Activated CD8-positive, alpha-beta memory T cell treated with anti-CD3 and anti-CD28 coated beads for 36 hours (primary cell): ENCODE measurements at regions not wholly inside any gene's neighbourhood (a gene's known extent, or its start where the extent isn't known, plus 50 kb on each side); places are given as distances from the start of the nearest gene placed in this dataset.
"Not testable (repeated sequence)": the region's sequence is repeated elsewhere in the genome, so short reads cannot be mapped to it uniquely, and the experiment has no call there.

ENCODE experiments used
- CTCF ChIA-PET: fragments of 350-600 bp; sonication (Branson Sonifier 250); formaldehyde crosslinking; loops from one replicate; lab custom pipeline; 2021; ENCODE audit warnings: antibody characterized with exemption; lab: Charles Lee
- POLR2A ChIA-PET: fragments of 350-600 bp; sonication (Branson Sonifier 250); formaldehyde crosslinking; loops from one replicate; lab custom pipeline; 2021; ENCODE audit warnings: antibody characterized with exemption; lab: Charles Lee

DNA sequence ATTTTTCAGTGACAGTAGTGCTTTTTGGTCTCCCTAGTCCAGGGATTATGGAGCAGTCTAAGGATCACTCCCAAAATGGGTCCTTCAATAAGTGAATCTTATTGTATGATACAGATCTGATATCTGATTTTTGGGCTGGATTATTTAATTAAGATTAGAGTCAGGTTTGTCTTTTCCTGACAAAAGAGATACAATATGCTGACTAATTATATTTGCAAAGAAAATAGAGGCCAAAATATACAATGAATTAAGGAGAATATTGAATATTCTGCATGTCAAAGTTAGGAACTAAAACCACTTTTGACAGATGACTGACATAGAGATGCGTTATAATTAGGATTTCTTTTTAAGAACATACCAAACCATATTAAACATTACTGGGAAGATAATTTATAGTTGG is 175.2 kb downstream of the FOXG1 start:
- ChIA-PET CTCF (no interaction called here), POLR2A (no interaction called here)

- POLR2A ChIA-PET = no interaction called here
- CTCF ChIA-PET = no interaction called here
Observed at GRCh38 chr14:28944605-28945004, 178.0 kb downstream of the FOXG1 start.

GRCh38 chr14:28946267-28946666 is 179.7 kb downstream of the FOXG1 start:
- ChIA-PET POLR2A (no interaction called here), CTCF (no interaction called here)

DNA sequence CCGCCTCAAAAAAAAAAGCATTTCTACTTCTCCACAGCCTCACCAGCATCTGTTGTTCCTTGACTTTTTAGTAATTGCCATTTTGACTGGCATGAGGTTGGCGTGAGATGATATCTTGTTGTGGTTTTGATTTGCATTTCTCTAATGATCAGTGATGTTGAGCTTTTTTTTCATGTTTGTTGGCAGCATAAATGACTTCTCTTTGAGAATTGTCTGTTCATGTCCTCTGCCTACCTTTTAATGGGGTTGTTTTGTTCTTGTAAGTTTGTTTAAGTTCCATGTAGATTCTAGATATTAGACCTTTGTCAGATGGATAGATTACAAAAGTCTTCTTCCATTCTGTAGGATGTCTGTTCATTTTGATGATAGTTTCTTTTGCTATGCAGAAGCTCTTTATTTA is 182.9 kb downstream of the FOXG1 start:
- POLR2A ChIA-PET = no interaction called here
- CTCF ChIA-PET = no interaction called here

DNA sequence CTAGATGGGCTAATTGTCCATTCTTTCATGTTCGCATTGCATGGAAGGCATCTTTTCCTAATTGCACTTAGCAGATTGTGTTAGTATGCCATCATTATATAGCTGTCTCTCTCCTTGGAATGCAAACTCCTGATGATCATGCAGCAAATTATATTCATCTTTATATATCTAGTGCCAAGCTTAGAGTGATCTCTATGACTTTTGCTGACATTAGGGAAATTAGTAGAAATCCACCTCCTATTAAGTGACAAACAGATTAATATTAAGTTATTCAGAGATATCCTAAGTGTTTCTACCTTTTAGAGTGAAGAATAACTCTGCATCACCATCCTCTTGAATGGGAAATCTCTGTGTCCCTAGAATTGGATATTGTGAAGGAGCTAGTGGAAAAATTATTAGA is 185.6 kb downstream of the FOXG1 start:
- CTCF ChIA-PET = no interaction called here
- POLR2A ChIA-PET = no interaction called here

- CTCF ChIA-PET = no interaction called here
- POLR2A ChIA-PET = no interaction called here
Observed at GRCh38 chr14:28952666-28953065, 186.1 kb downstream of the FOXG1 start.

DNA sequence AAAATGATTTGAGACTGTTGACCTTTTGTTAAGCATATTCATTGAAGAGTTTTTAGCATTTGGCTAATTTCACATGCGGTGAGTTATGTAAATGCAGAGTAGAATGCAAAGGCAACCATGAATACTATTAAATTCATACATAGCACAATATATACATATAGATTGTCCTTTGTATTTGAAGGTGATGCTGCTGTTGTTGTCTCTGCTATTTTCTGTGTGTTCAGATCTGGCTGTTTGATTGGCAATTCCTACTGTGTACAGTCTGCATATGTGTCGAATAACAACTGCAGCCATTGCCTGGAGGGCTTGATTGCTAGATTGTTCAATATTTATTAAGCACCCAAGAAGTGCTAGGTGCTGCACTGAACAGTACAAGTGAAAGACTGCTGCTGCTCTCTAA is 187.4 kb downstream of the FOXG1 start:
- ChIA-PET POLR2A (no interaction called here), CTCF (no interaction called here)

- CTCF ChIA-PET = no interaction called here
- POLR2A ChIA-PET = no interaction called here
Observed at GRCh38 chr14:28966416-28967233, 200.0 kb downstream of the FOXG1 start.

DNA sequence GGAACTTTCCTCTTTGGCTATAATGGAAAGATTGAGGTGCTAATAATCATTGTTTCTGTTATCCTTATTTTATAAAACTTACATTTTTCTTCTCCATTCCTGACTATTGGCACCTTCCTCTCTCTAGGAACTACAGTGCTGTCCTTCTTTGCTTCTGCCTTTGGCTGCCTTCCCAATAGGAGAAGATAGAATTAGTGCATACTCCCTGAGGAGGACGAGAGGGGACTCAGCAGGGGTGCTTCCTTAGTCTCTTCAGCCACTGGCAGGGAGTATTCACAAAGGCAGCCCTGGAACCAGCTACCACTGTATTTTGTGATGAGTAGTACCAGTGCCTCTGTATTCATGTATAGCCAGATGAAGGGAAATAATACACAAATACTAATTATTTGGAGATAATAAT is 208.5 kb downstream of the FOXG1 start:
- POLR2A ChIA-PET = no interaction called here

GRCh38 chr14:28982228-28982627 is 215.6 kb downstream of the FOXG1 start:
- POLR2A ChIA-PET = no interaction called here
- CTCF ChIA-PET = no interaction called here

More for the DNA sequence above, 208.5 kb downstream of the FOXG1 start:
- CTCF ChIA-PET = no interaction called here

DNA sequence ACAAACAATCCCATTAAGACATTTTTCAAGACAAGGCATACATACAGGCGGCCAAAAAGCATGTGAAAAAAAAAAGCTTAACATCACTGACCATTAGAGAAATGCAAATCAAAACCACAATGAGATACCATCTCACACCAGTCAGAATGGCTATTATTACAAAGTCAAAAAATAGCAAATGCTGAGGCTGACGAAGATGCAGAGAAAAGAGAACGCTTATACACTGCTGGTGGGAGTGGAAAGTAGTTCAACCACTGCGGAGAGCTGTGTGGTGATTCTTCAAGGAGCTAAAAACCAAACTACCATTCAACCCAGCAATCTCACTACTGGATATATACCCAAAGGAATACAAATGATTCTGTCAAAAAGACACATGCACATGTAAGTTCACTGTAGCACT is 216.7 kb downstream of the FOXG1 start:
- ChIA-PET POLR2A (no interaction called here), CTCF (no interaction called here)

- POLR2A ChIA-PET = no interaction called here
- CTCF ChIA-PET = no interaction called here
Observed at GRCh38 chr14:28987516-28987915, 220.9 kb downstream of the FOXG1 start.

DNA sequence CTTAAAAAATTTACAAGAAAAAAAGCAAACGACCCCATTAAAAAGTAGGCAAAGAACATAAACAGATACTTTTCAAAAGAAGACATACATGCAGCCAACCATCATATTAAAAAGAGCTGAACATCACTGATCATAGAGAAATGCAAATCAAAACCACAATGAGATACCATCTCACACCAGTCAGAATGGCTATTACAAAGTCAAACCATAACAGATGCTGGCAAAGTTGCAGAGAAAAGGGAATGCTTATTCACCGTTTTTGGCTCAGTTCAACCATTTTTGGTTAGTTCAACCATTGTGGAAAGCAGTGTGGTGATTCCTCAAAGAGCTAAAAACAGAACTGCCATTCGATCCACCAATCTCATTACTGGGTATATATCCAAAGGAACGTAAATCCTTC is 230.6 kb downstream of the FOXG1 start:
- CTCF ChIA-PET, POLR2A ChIA-PET: not testable (repeated sequence)

DNA sequence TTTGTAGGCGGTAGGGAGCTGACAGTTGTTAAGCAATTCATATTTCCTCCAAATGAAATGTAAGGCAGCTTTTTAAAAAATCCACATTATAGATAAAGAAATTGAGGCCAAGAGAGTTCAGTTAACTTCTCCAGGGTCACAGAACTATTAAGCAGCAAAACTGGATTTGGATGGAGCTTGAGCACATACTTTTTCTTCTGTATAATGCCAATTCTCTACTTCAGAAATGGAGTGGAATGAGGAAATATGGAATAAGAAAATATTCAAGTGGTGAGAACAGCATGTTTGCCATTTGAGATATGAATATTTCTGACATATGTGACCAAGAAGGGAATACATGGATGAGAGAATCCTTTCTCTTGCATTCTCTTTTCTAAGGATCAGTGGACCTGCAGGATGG is 233.1 kb downstream of the FOXG1 start:
- CTCF ChIA-PET = no interaction called here
- POLR2A ChIA-PET = no interaction called here

DNA sequence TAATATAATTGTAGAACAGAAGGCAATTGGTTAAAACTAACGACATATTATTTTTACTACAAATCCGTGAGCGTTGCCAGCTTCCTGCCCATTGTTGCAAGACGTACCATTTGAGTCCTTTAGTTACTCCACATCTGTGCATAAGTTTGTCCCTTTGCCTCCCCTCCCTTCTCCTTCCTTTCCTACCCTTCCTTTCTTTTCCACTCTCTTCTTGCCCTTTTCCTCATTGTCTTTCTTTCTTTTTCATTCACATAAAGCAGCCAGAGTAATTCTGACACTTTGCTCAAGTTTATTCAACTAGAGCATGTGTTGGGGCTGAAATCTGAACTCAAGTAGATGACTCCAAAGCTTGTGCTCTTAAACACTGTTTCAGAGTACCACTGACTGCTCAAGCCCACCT is 239.1 kb downstream of the FOXG1 start:
- CTCF ChIA-PET = no interaction called here
- POLR2A ChIA-PET = no interaction called here

DNA sequence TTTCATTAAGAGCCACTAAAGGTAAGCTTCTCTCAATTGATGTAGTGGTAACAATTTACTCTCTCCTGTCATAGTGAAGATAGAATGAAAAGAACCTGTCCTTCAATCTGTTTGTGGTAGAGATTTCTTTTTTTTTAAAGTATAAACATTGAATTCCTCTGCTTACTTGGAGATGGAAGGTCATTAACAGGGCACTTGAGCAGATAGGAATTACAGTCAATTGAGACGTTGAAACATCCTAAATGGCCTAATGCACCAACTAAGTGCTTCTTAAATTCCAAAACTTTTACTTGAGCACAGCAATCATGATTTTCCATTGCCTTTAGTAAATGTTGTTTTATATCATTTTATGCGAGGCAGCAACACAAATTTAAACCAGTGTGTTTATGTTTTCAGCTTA is 241.4 kb downstream of the FOXG1 start:
- POLR2A ChIA-PET = no interaction called here
- CTCF ChIA-PET = no interaction called here

GRCh38 chr14:29016050-29016900 is 249.7 kb downstream of the FOXG1 start:
- ChIA-PET CTCF (no interaction called here), POLR2A (no interaction called here)

GRCh38 chr14:29023505-29023904 is 256.9 kb downstream of the FOXG1 start:
- POLR2A ChIA-PET, CTCF ChIA-PET: not testable (repeated sequence)

GRCh38 chr14:29027441-29027840 is 260.9 kb downstream of the FOXG1 start:
- CTCF ChIA-PET, POLR2A ChIA-PET: not testable (repeated sequence)

DNA sequence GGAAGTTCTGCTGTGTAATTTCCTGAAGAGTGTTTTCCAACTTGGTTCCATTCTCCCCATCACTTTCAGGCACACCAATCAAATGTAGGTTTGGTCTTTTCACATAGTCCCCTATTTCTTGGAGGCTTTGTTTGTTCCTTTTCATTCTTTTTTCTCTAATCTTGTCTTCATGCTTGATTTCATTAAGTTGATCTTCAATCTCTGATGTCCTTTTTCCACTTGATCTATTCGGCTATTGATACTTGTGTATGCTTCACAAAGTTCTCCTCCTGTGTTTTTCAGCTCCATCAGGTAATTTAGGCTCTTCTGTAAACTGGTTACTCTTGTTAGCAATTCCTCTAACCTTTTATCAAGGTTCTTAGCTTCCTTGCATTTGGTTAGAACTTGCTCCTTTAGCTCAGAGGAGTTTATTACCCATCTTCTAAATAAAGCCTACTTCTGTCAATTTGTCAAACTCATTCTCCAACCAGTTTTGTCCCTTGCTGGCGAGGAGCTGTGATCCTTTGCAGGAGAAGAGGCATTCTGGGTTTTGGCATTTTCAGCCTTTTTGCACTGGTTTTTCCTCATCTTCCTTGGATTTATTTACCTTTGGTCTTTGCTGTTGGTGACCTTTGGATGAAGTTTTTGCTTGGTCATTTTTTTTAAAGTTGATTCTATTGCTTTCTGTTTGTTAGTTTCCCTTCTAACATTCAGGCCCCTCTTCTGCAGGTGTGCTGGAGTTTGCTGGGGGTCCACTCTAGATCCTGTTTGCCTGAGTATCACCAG is 261.5 kb downstream of the FOXG1 start:
- CTCF ChIA-PET, POLR2A ChIA-PET: not testable (repeated sequence)
